B cell (primary cell): ENCODE measurements at regions not wholly inside any gene's neighbourhood (a gene's known extent, or its start where the extent isn't known, plus 50 kb on each side); places are given as distances from the start of the nearest gene placed in this dataset.

ENCODE experiments used
- ATAC-seq: fragments of 200-7000 bp; cut with Tn5 transposase; one replicate; pipeline ENCODE4 v1.10.0; 2021; ENCODE audit warnings: low read depth, mild to moderate bottlenecking, moderate number of reproducible peaks, moderate library complexity
- CTCF ChIA-PET: fragments of 350-600 bp; sonication (Branson Sonifier 250); formaldehyde crosslinking; loops from one replicate; lab custom pipeline; 2021; ENCODE audit warnings: antibody characterized with exemption, inconsistent platforms; lab: Charles Lee
- POLR2A ChIA-PET: fragments of 350-600 bp; sonication (Branson Sonifier 250); formaldehyde crosslinking; loops from one replicate; lab custom pipeline; 2021; ENCODE audit warnings: antibody characterized with exemption; lab: Charles Lee
- DNase-seq: peaks from one replicate; pipeline ENCODE4 v3.0.0; 2013
- H2AFZ ChIP-seq: 2 replicates; pipeline ENCODE4 v1.6.1; 2012; ENCODE audit warnings: mild to moderate bottlenecking, low read depth, low read length; ENCODE audit not compliant: insufficient read depth, poor library complexity, severe bottlenecking
- H3K27ac ChIP-seq, 2 donors: 1 replicate in 1 of 2; 2 replicates in 1 of 2; pipeline ENCODE4 v1.5.1; 2012 to 2013; ENCODE audit warnings: low read length in 2 of 2, mild to moderate bottlenecking in 2 of 2, moderate library complexity in 1 of 2
- H3K27me3 ChIP-seq, 4 experiments: fragments of 200-600 bp in 1 of 4; sonication (generic) in 1 of 4; replicated peaks in 1 of 4; 1 replicate in 2 of 4; 2 replicates in 2 of 4; pipeline versions ENCODE4 v1.6.1 to v1.7.0; 2013 to 2016; ENCODE audit warnings: low read length in 3 of 4, mild to moderate bottlenecking in 2 of 4, mixed read lengths in 1 of 4, moderate library complexity in 1 of 4; ENCODE audit not compliant: insufficient read depth in 4 of 4, control insufficient read depth in 3 of 4; ENCODE audit errors: control extremely low read depth in 1 of 4
- H3K36me3 ChIP-seq, 2 experiments: replicated peaks in 1 of 2; 1 replicate in 1 of 2; 2 replicates in 1 of 2; pipeline versions ENCODE4 v1.6.1 to v1.7.1; 2013; ENCODE audit warnings: low read length in 1 of 2; ENCODE audit not compliant: insufficient read depth in 2 of 2, control insufficient read depth in 1 of 2; ENCODE audit errors: control extremely low read depth in 1 of 2, extremely low read depth in 1 of 2
- H3K4me1 ChIP-seq, 2 donors: fragments of 200-600 bp in 1 of 2; sonication (generic) in 1 of 2; 1 replicate in 1 of 2; 2 replicates in 1 of 2; pipeline versions ENCODE4 v1.5.1 to v1.6.1; 2013 to 2017; ENCODE audit warnings: low read length in 2 of 2; ENCODE audit not compliant: control insufficient read depth in 2 of 2, insufficient read depth in 2 of 2
- H3K4me2 ChIP-seq: replicated peaks from 2 replicates; pipeline ENCODE3; 2012; ENCODE audit warnings: mild to moderate bottlenecking, low read depth, low read length; ENCODE audit not compliant: poor library complexity, severe bottlenecking
- H3K4me3 ChIP-seq, 5 experiments: fragments of 200-600 bp in 1 of 5; sonication (generic) in 1 of 5; 1 replicate in 3 of 5; 2 replicates in 2 of 5; pipeline versions ENCODE4 v1.5.1 to v1.7.0; 2011 to 2016; ENCODE audit warnings: low read length in 4 of 5, mild to moderate bottlenecking in 4 of 5, low read depth in 2 of 5, control low read depth in 1 of 5, moderate library complexity in 1 of 5; ENCODE audit not compliant: insufficient read depth in 1 of 5; ENCODE audit errors: control extremely low read depth in 1 of 5, extremely low read depth in 1 of 5
- H3K79me2 ChIP-seq: fragments of 200-600 bp; sonication (generic); one replicate; pipeline ENCODE4 v1.6.0; 2016; ENCODE audit warnings: low read length; ENCODE audit not compliant: control insufficient read depth, insufficient read depth
- H3K9ac ChIP-seq: fragments of 200-600 bp; sonication (generic); 2 replicates; pipeline ENCODE4 v1.6.1; 2017; ENCODE audit warnings: mild to moderate bottlenecking, low read length, moderate library complexity
- H3K9me3 ChIP-seq, 3 donors: one replicate each; pipeline versions ENCODE4 v1.6.1 to v1.7.1; 2013; ENCODE audit warnings: low read length in 2 of 3; ENCODE audit not compliant: control insufficient read depth in 2 of 3, insufficient read depth in 1 of 3; ENCODE audit errors: control extremely low read depth in 1 of 3
- H4K20me1 ChIP-seq: 2 replicates; pipeline ENCODE4 v1.6.0; 2012; ENCODE audit warnings: mild to moderate bottlenecking, low read length; ENCODE audit not compliant: insufficient read depth, control insufficient read depth, poor library complexity, severe bottlenecking
- H3K27ac Mint-ChIP-seq: one replicate; pipeline ENCODE4 v1.8.0; 2021; ENCODE audit warnings: mixed read lengths
- H3K27me3 Mint-ChIP-seq: one replicate; pipeline ENCODE4 v1.8.0; 2021; ENCODE audit warnings: mixed read lengths
- H3K4me1 Mint-ChIP-seq: one replicate; pipeline ENCODE4 v1.8.0; 2021; ENCODE audit warnings: mixed read lengths
- H3K4me3 Mint-ChIP-seq: one replicate; pipeline ENCODE4 v1.8.0; 2021; ENCODE audit warnings: mixed read lengths
- H3K9me3 Mint-ChIP-seq: one replicate; pipeline ENCODE4 v1.8.0; 2022; ENCODE audit warnings: mixed read lengths; ENCODE audit not compliant: insufficient read depth
- EZH2 ChIP-seq: IDR thresholded peaks from 2 replicates; pipeline ENCODE4 v1.6.1; 2012; ENCODE audit warnings: borderline replicate concordance, low read depth, mild to moderate bottlenecking, moderate library complexity, low read length; ENCODE audit not compliant: insufficient read depth, poor library complexity, severe bottlenecking
- WGBS: methylation state at CpG from one replicate; pipeline ENCODE4 v1.1.5; 2013; ENCODE audit warnings: missing lambda C conversion rate; ENCODE audit not compliant: insufficient coverage; 5-methylcytosine and 5-hydroxymethylcytosine counted together
- intact Hi-C: fragments of 100-400 bp; cut with micrococcal nuclease; formaldehyde crosslinking; loops from one replicate; pipeline ENCODE4 v1.10.0; 2022
- TF ChIP-seq, protein P1 (sequence below): fragments of 200-600 bp; IDR thresholded peaks from one replicate; pipeline ENCODE4 v1.8.0; 2022; ENCODE audit warnings: antibody characterized with exemption, mild to moderate bottlenecking

DNA sequence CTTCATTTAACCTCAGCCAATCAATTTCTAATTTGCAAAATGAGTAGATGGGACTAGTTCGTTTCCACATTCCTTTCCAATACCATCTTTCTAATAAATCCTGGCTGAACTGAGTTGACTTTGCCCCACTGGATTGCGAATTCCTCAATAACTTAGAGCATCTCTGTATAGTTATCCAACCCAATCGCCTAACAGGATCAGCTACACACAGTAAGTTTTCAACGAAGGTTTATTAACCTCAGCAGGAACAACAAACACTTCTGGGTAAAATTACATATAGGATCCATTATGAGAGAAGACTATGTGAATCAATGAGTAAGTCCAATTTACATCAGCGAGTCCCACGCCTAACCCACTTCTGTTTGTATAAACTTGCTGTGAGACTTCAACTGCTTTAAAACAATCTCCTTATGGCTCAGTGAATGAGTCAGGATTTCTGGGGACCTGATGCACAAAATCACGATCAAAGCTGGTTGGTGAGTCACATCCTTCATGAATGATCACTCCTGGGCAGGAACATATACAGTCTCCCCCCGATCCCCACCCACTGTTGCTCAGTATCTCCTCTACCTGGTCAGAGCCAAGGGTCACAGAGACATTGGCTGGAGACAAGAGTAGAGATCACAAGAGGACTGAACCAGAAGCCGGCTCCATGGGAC is 142.8 kb downstream of the EDEM1 start:
- Mint-ChIP-seq H3K27me3 (peaks cover 3% of the 10 kb centered on the region), H3K4me1 (peaks cover 5% of the 10 kb centered on the region), H3K27ac (no peak overlapping the region), H3K4me3 (no peak overlapping the region), H3K9me3 (no peaks in the 10 kb centered on the region)
- Histone ChIP-seq H3K27me3 (no peaks in the 10 kb centered on the region), H3K9me3 (peaks cover 0 to 3% (median 0%) of the 10 kb centered on the region in 3 donors), H3K79me2 (no peaks in the 10 kb centered on the region), H3K27ac (no peak overlapping the region), H3K9ac (no peak overlapping the region), H3K4me3 (no peak overlapping the region), H3K4me2 (no peak overlapping the region), H3K4me1 (peaks cover 0 to 5% of the 10 kb centered on the region in 2 donors), H3K36me3 (no peaks in the 10 kb centered on the region), H4K20me1 (no peaks in the 10 kb centered on the region), H2AFZ (no peak overlapping the region)
- no peak for TF ChIP-seq EZH2
- TF ChIP-seq, protein P1, sequence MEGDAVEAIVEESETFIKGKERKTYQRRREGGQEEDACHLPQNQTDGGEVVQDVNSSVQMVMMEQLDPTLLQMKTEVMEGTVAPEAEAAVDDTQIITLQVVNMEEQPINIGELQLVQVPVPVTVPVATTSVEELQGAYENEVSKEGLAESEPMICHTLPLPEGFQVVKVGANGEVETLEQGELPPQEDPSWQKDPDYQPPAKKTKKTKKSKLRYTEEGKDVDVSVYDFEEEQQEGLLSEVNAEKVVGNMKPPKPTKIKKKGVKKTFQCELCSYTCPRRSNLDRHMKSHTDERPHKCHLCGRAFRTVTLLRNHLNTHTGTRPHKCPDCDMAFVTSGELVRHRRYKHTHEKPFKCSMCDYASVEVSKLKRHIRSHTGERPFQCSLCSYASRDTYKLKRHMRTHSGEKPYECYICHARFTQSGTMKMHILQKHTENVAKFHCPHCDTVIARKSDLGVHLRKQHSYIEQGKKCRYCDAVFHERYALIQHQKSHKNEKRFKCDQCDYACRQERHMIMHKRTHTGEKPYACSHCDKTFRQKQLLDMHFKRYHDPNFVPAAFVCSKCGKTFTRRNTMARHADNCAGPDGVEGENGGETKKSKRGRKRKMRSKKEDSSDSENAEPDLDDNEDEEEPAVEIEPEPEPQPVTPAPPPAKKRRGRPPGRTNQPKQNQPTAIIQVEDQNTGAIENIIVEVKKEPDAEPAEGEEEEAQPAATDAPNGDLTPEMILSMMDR, result no peak
- ATAC-seq (no peak), DNase-seq (no peak)
- POLR2A ChIA-PET, result no interaction called here
- intact Hi-C loops, result no loop called here
- 92% methylated on average over 5 of the region's 9 CpGs for WGBS
- CTCF ChIA-PET, result interaction anchor here (0.6 kb wide), 1 partner anchor 74 kb away, joined by 3 read pairs; no protein-coding TSS in a partner anchor

DNA sequence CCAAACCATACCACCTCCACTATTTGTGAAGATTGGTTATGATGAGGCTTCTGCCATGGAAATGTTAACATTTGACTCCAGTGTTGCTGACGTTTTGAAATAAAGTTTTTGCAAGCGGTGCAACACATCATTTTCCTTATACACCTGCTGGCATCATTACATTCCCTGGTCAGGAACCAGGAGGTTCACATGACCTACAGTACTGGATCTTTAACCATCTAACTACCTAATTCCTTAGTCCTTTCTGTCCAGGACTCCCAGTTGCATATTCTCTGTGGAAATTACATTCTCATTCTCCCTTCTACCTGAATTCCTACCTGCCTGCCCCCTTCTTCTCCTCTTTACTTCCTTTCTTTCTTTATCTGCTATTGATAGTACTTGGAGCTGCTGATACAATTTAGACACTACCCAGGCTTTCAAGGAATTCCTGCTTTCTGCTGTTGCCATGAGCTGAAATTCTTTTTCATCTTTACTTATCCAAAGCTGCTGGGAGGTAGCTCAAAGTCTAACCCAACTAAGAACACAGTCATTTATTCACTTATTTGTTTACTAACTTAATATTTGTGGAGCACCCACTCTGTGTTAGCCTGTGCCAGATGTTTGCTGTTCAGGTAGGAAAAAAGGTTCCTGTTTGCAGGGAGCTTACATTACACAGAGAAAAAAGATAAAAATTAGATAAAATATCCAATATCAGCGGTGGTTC is 144.2 kb downstream of the EDEM1 start:
- no peak for TF ChIP-seq EZH2
- TF ChIP-seq, protein P1, result no peak
- Histone ChIP-seq H3K4me3 (no peak overlapping the region), H3K27ac (no peak overlapping the region), H3K79me2 (no peaks in the 10 kb centered on the region), H2AFZ (no peak overlapping the region), H4K20me1 (no peaks in the 10 kb centered on the region), H3K4me2 (no peak overlapping the region), H3K9me3 (peaks cover 0 to 3% (median 0%) of the 10 kb centered on the region in 3 donors), H3K4me1 (peaks cover 0 to 5% of the 10 kb centered on the region in 2 donors), H3K36me3 (no peaks in the 10 kb centered on the region), H3K27me3 (no peaks in the 10 kb centered on the region), H3K9ac (no peak overlapping the region)
- WGBS, result 100% methylated on average over 1 of the region's 3 CpGs
- Mint-ChIP-seq H3K27me3 (peaks cover 3% of the 10 kb centered on the region), H3K9me3 (no peaks in the 10 kb centered on the region), H3K4me1 (peaks cover 5% of the 10 kb centered on the region), H3K27ac (no peak overlapping the region), H3K4me3 (no peak overlapping the region)
- intact Hi-C loops, result no loop called here
- no peak for DNase-seq
- ATAC-seq, result no peak
- ChIA-PET CTCF (no interaction called here), POLR2A (no interaction called here)
